ENCODE measurements at regions not wholly inside any gene's neighbourhood (a gene's known extent, or its start where the extent isn't known, plus 50 kb on each side); places are given as distances from the start of the nearest gene placed in this dataset.
"Not testable (repeated sequence)": the region's sequence is repeated elsewhere in the genome, so short reads cannot be mapped to it uniquely, and the experiment has no call there.

DNA sequence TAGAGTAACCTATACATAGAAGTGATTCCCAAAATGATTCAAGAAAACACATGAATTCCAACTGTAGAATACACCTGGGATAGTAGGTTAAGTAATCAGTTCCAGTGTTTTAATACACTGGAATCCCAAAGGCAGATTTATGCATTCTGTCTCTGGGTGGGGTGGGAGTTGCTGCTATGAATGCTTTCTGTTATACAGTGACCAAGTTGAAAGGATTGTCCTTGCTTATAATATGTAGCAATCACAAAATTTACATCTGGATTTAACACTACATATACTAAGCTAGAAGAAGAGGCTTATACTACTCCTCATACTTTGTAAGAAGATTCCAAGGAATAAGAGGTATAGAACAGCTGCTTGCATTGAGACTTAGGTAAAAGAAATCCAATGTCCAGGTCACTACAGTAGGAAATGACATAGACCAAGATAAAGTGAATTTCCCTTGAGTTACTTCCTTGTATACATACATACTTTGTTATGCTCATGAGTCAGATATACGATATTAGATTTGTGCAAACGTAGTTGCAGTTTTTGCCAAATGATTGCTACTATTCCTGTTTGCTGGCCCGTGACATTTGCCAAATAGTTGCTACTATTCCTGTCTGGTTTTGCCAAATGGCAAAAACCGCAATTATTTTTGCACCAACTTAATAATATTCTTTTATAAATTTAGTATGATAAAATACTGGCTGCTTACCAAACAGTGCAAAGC lies 210.5 kb upstream of the DIAPH2 start:
- Histone ChIP-seq H3K27me3 (no peaks in the 10 kb centered on the region), H3K4me1 (no peaks in the 10 kb centered on the region), H3K36me3 (no peaks in the 10 kb centered on the region), H3K9me3 (no peaks in the 10 kb centered on the region), H3K4me3 (no peak overlapping the region), H3K27ac (no peak overlapping the region)
- TF ChIP-seq POLR2A (IDR thresholded peaks at IDR 0.05) (no peak), POLR2AphosphoS5 (IDR thresholded peaks at IDR 0.05) (no peak), EP300 (IDR thresholded peaks at IDR 0.05) (no peak)
- TF ChIP-seq, protein P1, sequence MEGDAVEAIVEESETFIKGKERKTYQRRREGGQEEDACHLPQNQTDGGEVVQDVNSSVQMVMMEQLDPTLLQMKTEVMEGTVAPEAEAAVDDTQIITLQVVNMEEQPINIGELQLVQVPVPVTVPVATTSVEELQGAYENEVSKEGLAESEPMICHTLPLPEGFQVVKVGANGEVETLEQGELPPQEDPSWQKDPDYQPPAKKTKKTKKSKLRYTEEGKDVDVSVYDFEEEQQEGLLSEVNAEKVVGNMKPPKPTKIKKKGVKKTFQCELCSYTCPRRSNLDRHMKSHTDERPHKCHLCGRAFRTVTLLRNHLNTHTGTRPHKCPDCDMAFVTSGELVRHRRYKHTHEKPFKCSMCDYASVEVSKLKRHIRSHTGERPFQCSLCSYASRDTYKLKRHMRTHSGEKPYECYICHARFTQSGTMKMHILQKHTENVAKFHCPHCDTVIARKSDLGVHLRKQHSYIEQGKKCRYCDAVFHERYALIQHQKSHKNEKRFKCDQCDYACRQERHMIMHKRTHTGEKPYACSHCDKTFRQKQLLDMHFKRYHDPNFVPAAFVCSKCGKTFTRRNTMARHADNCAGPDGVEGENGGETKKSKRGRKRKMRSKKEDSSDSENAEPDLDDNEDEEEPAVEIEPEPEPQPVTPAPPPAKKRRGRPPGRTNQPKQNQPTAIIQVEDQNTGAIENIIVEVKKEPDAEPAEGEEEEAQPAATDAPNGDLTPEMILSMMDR (IDR thresholded peaks at IDR 0.05): no peak
- intact Hi-C loops (cut with DNase I): no loop called here
- no peak for DNase-seq
- 17 to 59% methylated on average over 4 of the region's 4 CpGs for WGBS, 2 donors

DNA sequence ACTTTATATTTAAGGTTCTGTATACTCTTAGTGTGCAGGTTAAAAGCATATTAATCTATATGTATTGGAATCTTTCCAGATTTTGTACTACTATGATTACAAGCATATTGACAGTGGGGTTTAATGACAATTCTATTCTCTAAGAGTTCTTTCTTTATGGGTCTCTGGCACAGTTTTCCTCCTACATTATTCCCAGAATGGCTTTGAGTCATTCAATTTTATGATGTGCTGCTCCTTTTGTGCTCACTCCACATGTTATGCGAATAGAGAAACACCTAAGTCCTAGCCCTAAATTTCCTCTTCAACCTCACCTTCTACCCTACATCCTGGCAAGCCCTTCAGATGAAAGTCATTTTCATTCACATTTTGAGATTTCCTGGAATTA lies 209.9 kb upstream of the DIAPH2 start:
- intact Hi-C loops (cut with DNase I): no loop called here
- no peaks in the 10 kb centered on the region for H3K9me3 ChIP-seq
- no peaks in the 10 kb centered on the region for H3K27me3 ChIP-seq
- no peak for DNase-seq
- no peak overlapping the region for H3K4me3 ChIP-seq
- no peaks in the 10 kb centered on the region for H3K4me1 ChIP-seq
- no peak for TF ChIP-seq POLR2A (IDR thresholded peaks at IDR 0.05)
- TF ChIP-seq, protein P1 (IDR thresholded peaks at IDR 0.05): no peak
- no peak for TF ChIP-seq EP300 (IDR thresholded peaks at IDR 0.05)
- no peak for TF ChIP-seq POLR2AphosphoS5 (IDR thresholded peaks at IDR 0.05)
- H3K27ac ChIP-seq: no peak overlapping the region
- 28 to 77% methylated on average over 1 of the region's 1 CpG for WGBS, 2 donors
- no peaks in the 10 kb centered on the region for H3K36me3 ChIP-seq

DNA sequence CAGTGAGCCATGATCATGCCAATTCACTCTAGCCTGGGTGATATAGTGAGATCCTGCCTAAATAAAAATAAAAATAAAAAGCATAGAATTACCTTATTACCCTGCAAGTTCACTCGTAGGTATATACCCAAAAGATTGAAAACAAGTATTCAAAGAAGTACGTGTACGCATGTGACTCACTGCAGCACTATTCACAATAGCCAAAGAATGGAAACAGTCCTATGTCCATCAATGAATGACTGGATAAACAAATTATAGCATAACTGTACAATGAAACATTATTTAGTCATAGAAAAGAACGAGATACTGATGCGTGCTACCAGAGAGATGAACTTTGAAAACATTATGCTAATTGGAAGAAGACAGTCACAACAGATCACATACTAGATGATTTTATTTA lies 204.6 kb upstream of the DIAPH2 start:
- no peaks in the 10 kb centered on the region for H3K9me3 ChIP-seq
- H3K4me3 ChIP-seq: no peak overlapping the region
- 53 to 55% methylated on average over 5 of the region's 5 CpGs for WGBS, 2 donors
- H3K27ac ChIP-seq: no peak overlapping the region
- TF ChIP-seq, protein P1 (IDR thresholded peaks at IDR 0.05): no peak
- TF ChIP-seq EP300 (IDR thresholded peaks at IDR 0.05): no peak
- TF ChIP-seq POLR2AphosphoS5 (IDR thresholded peaks at IDR 0.05): no peak
- TF ChIP-seq POLR2A (IDR thresholded peaks at IDR 0.05): no peak
- no peaks in the 10 kb centered on the region for H3K36me3 ChIP-seq
- no peaks in the 10 kb centered on the region for H3K27me3 ChIP-seq
- DNase-seq: no peak
- no peaks in the 10 kb centered on the region for H3K4me1 ChIP-seq
- intact Hi-C loops (cut with DNase I): no loop called here

DNA sequence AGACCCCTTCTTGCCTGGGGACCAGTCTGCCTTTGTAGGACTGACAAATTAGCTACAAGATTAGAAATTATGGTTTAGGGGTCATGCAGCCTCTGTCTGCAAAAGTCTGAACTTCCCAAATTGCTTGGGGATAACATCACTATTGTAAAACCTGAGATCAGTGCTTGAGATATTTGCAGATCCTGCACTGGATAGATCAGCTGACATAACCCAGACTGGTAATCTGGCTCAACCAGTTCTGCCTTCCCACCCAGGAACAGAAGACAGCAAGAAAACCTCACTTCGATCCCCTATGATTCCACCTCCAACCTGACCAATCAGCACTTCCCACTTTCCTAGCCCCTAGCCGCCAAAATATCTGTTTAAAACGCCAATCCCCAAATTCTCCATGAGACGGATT lies 202.8 kb upstream of the DIAPH2 start:
- DNase-seq: no peak
- no peak for TF ChIP-seq EP300 (IDR thresholded peaks at IDR 0.05)
- TF ChIP-seq, protein P1 (IDR thresholded peaks at IDR 0.05): no peak
- no peak for TF ChIP-seq POLR2A (IDR thresholded peaks at IDR 0.05)
- no peak for TF ChIP-seq POLR2AphosphoS5 (IDR thresholded peaks at IDR 0.05)
- Histone ChIP-seq H3K36me3 (no peaks in the 10 kb centered on the region), H3K27me3 (no peaks in the 10 kb centered on the region), H3K9me3 (no peaks in the 10 kb centered on the region), H3K27ac (no peak overlapping the region), H3K4me1 (no peaks in the 10 kb centered on the region), H3K4me3 (no peak overlapping the region)
- WGBS, 2 donors: 94 to 97% methylated on average over 4 of the region's 4 CpGs
- intact Hi-C loops (cut with DNase I): no loop called here

DNA sequence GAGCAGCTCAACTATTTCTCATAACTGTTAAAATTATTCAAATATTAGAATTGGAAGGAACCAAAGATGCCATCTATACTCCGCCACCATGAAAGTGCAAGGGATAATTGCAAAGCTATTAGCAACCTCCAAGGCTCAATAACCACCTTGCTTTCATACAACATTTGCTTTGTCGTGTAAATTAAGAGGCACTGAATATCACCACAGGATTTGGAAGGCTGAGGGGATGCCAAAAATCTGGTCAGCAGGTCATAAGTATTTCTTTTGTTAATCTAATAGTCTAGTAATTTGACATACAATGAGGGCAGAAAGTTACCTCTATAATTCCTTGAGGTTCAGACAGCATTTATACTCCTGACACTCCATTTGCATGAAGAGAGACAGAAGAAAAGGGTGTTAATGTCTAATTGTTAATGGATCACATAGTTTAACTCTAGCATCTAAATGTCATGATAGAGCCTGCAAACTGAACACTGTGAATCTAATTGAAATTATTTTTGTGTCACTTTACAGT lies 200.9 kb upstream of the DIAPH2 start:
- H3K9me3 ChIP-seq: no peaks in the 10 kb centered on the region
- 94 to 99% methylated on average over 2 of the region's 2 CpGs for WGBS, 2 donors
- no peaks in the 10 kb centered on the region for H3K4me1 ChIP-seq
- intact Hi-C loops (cut with DNase I): no loop called here
- no peak for DNase-seq
- no peaks in the 10 kb centered on the region for H3K27me3 ChIP-seq
- H3K36me3 ChIP-seq: no peaks in the 10 kb centered on the region
- no peak overlapping the region for H3K27ac ChIP-seq
- no peak overlapping the region for H3K4me3 ChIP-seq
- no peak for TF ChIP-seq POLR2AphosphoS5 (IDR thresholded peaks at IDR 0.05)
- TF ChIP-seq, protein P1 (IDR thresholded peaks at IDR 0.05): no peak

DNA sequence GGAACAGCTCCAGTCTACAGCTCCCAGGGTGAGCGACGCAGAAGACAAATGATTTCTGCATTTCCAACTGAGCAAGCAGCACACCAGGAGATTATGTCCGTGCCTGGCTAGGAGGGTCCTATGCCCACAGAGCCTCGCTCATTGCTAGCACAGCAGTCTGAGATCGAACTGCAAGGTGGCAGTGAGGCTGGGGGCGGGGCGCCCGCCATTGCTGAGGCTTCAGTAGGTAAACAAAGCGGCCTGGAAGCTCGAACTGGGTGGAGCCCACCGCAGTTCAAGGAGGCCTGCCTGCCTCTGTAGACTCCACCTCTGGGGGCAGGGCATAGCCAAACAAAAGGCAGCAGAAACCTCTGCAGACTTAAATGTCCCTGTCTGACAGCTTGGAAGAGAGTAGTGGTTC lies 198.0 kb upstream of the DIAPH2 start:
- H3K36me3 ChIP-seq; intact Hi-C loops (cut with DNase I); H3K27me3 ChIP-seq; H3K4me3 ChIP-seq; DNase-seq; H3K9me3 ChIP-seq; H3K27ac ChIP-seq; H3K4me1 ChIP-seq: not testable (repeated sequence)
- 87 to 92% methylated on average over 11 of the region's 11 CpGs for WGBS, 2 donors
